G401 (cell line): ENCODE measurements at regions not wholly inside any gene's neighbourhood (a gene's known extent, or its start where the extent isn't known, plus 50 kb on each side); places are given as distances from the start of the nearest gene placed in this dataset.
"Not testable (repeated sequence)": the region's sequence is repeated elsewhere in the genome, so short reads cannot be mapped to it uniquely, and the experiment has no call there.

Source experiments
- DNase-seq: peaks from one replicate; pipeline ENCODE4 v3.0.0-alpha.2; 2015; ENCODE audit warnings: low spot score
- in situ Hi-C: cut with HindIII; loops from 2 replicates; pipeline ENCODE4 v1.10.0; 2016; ENCODE audit warnings: low sequenced_read_pairs, mixed read lengths

GRCh38 chr2:239811806-239812560 lies 213.2 kb downstream of the NDUFA10 start:
- no peak for DNase-seq
- in situ Hi-C loops, result no loop called here

- in situ Hi-C loops, result no loop called here
- no peak for DNase-seq
Observed at GRCh38 chr2:239811111-239811781, 213.9 kb downstream of the NDUFA10 start.

- in situ Hi-C loops, result no loop called here
- DNase-seq, result no peak
Observed at GRCh38 chr2:239809391-239809790, 215.8 kb downstream of the NDUFA10 start.

GRCh38 chr2:239807568-239807967 lies 217.6 kb downstream of the NDUFA10 start:
- DNase-seq, result no peak

GRCh38 chr2:239806758-239807434 lies 218.2 kb downstream of the NDUFA10 start:
- in situ Hi-C loops, result no loop called here
- no peak for DNase-seq

More at GRCh38 chr2:239807568-239807967, 217.6 kb downstream of the NDUFA10 start:
- in situ Hi-C loops, result no loop called here

GRCh38 chr2:239806276-239806675 lies 218.9 kb downstream of the NDUFA10 start:
- DNase-seq, result no peak
- in situ Hi-C loops, result no loop called here

GRCh38 chr2:239805414-239805813 lies 219.7 kb downstream of the NDUFA10 start:
- DNase-seq, result no peak
- in situ Hi-C loops, result no loop called here

- DNase-seq, result no peak
- in situ Hi-C loops, result no loop called here
Observed at GRCh38 chr2:239805043-239805329, 220.2 kb downstream of the NDUFA10 start.

GRCh38 chr2:239804161-239805042 lies 220.7 kb downstream of the NDUFA10 start:
- in situ Hi-C loops, result no loop called here
- DNase-seq, result no peak

- DNase-seq, result peak; percentile 1
- in situ Hi-C loops, result no loop called here
Observed at GRCh38 chr2:239803766-239804115, 221.4 kb downstream of the NDUFA10 start.

- in situ Hi-C loops, result no loop called here
- no peak for DNase-seq
Observed at GRCh38 chr2:239803102-239803765, 221.9 kb downstream of the NDUFA10 start.

- in situ Hi-C loops, result no loop called here
- DNase-seq, result no peak
Observed at GRCh38 chr2:239802185-239802649, 222.9 kb downstream of the NDUFA10 start.

GRCh38 chr2:239801404-239802184 lies 223.5 kb downstream of the NDUFA10 start:
- peak; percentile 35 for DNase-seq
- in situ Hi-C loops, result no loop called here

GRCh38 chr2:239800785-239801386 lies 224.3 kb downstream of the NDUFA10 start:
- no peak for DNase-seq
- in situ Hi-C loops, result no loop called here

GRCh38 chr2:239797316-239797715 lies 227.8 kb downstream of the NDUFA10 start:
- DNase-seq, result no peak
- in situ Hi-C loops, result no loop called here

- DNase-seq, in situ Hi-C loops: not testable (repeated sequence)
Observed at GRCh38 chr2:239795761-239796160, 229.4 kb downstream of the NDUFA10 start.

- DNase-seq, result no peak
- in situ Hi-C loops, result no loop called here
Observed at GRCh38 chr2:239793836-239794235, 231.3 kb downstream of the NDUFA10 start.

- in situ Hi-C loops, result no loop called here
- DNase-seq, result no peak
Observed at GRCh38 chr2:239793086-239793485, 232.1 kb downstream of the NDUFA10 start.
